Tibial nerve (tissue), 4 donors: ENCODE measurements at regions not wholly inside any gene's neighbourhood (a gene's known extent, or its start where the extent isn't known, plus 50 kb on each side); places are given as distances from the start of the nearest gene placed in this dataset.

ENCODE experiments used
- DNase-seq, 2 donors: peaks; one replicate each; pipeline ENCODE4 v3.0.0-alpha.2; 2019; ENCODE audit warnings: low spot score in 2 of 2
- H3K27ac ChIP-seq, 4 donors: fragments of 200-600 bp; sonication (generic) in 3 of 4; one replicate each; pipeline ENCODE4 v1.5.1; 2017 to 2019; ENCODE audit warnings: mild to moderate bottlenecking in 1 of 4
- H3K27me3 ChIP-seq, 2 donors: fragments of 200-600 bp; sonication (generic) in 1 of 2; one replicate each; pipeline versions ENCODE4 v1.5.1 to v1.6.0; 2017 to 2019
- H3K36me3 ChIP-seq, 3 donors: fragments of 200-600 bp; sonication (generic); one replicate each; pipeline ENCODE4 v1.5.1; 2018 to 2019
- H3K4me1 ChIP-seq, 4 donors: fragments of 200-600 bp; sonication (generic) in 3 of 4; one replicate each; pipeline ENCODE4 v1.5.1; 2017 to 2019
- H3K4me3 ChIP-seq, 4 donors: fragments of 200-600 bp; sonication (generic) in 3 of 4; one replicate each; pipeline ENCODE4 v1.5.1; 2017 to 2019; ENCODE audit warnings: mild to moderate bottlenecking in 1 of 4, moderate library complexity in 1 of 4
- H3K9me3 ChIP-seq, 4 donors: fragments of 200-600 bp; sonication (generic) in 3 of 4; one replicate each; pipeline ENCODE4 v1.5.1; 2017 to 2019
- EP300 ChIP-seq, 2 donors: sonication (generic); formaldehyde crosslinking; IDR thresholded peaks; one replicate each; pipeline ENCODE4 v1.6.1; 2017; ENCODE audit warnings: antibody characterized with exemption in 2 of 2, mild to moderate bottlenecking in 1 of 2
- POLR2A ChIP-seq, 2 donors: fragments of 450-650 bp; IDR thresholded peaks; one replicate each; pipeline ENCODE4 v1.6.1; 2017; ENCODE audit warnings: antibody characterized with exemption in 2 of 2, mild to moderate bottlenecking in 2 of 2, moderate library complexity in 2 of 2
- WGBS, 2 donors: methylation state at CpG; one replicate each; pipeline ENCODE4 v1.1.5; 2018; 5-methylcytosine and 5-hydroxymethylcytosine counted together
- TF ChIP-seq, protein P1 (sequence below), 5 experiments: fragments of 200-600 bp in 3 of 5; fragments of 450-650 bp in 2 of 5; sonication (generic) in 3 of 5; IDR thresholded peaks; one replicate each; pipeline ENCODE4 v1.5.1; 2016 to 2019; ENCODE audit warnings: antibody characterized with exemption in 5 of 5, mild to moderate bottlenecking in 3 of 5, moderate library complexity in 2 of 5

- H3K27me3 ChIP-seq = no peaks in the 10 kb centered on the region
- peaks cover 0 to 4% (median 0%) of the 10 kb centered on the region in 4 donors for H3K9me3 ChIP-seq
- H3K4me1 ChIP-seq = no peaks in the 10 kb centered on the region
- no peak overlapping the region for H3K4me3 ChIP-seq
- no peak for TF ChIP-seq POLR2A (IDR thresholded peaks at IDR 0.05)
- no peaks in the 10 kb centered on the region for H3K36me3 ChIP-seq
- WGBS, 2 donors = 87 to 88% methylated on average over 16 of the region's 16 CpGs
- no peak for DNase-seq
- no peak overlapping the region for H3K27ac ChIP-seq
These were observed 630.2 kb downstream of the GALR1 start for GRCh38 chr18:77879829-77880228.

DNA sequence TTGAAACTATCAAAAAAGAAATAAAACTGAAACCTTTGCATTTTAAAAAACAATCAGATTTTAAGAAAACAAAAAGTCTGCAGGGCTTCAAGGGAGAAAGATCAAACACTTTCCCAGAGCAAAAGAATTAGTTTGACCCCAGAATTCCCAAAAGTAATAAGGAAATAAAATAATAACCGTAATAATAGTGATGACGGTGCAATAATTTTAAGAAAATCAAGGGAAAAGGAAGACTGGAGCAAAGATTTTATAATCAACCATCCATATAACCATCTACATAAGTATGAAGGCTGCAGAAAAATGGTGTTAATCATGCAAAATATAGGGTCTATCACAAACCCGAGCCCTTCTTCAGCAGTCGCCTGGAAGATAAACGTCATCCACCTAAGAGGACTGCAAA lies 634.8 kb downstream of the GALR1 start:
- no peak for DNase-seq
- H3K27ac ChIP-seq = no peak overlapping the region
- TF ChIP-seq POLR2A (IDR thresholded peaks at IDR 0.05) = no peak
- TF ChIP-seq EP300 (IDR thresholded peaks at IDR 0.05) = no peak
- TF ChIP-seq, protein P1, sequence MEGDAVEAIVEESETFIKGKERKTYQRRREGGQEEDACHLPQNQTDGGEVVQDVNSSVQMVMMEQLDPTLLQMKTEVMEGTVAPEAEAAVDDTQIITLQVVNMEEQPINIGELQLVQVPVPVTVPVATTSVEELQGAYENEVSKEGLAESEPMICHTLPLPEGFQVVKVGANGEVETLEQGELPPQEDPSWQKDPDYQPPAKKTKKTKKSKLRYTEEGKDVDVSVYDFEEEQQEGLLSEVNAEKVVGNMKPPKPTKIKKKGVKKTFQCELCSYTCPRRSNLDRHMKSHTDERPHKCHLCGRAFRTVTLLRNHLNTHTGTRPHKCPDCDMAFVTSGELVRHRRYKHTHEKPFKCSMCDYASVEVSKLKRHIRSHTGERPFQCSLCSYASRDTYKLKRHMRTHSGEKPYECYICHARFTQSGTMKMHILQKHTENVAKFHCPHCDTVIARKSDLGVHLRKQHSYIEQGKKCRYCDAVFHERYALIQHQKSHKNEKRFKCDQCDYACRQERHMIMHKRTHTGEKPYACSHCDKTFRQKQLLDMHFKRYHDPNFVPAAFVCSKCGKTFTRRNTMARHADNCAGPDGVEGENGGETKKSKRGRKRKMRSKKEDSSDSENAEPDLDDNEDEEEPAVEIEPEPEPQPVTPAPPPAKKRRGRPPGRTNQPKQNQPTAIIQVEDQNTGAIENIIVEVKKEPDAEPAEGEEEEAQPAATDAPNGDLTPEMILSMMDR (IDR thresholded peaks at IDR 0.05) = no peak
- H3K27me3 ChIP-seq = no peaks in the 10 kb centered on the region
- 77 to 85% methylated on average over 5 of the region's 5 CpGs for WGBS, 2 donors
- no peak overlapping the region for H3K4me3 ChIP-seq
- H3K9me3 ChIP-seq = peaks cover 0 to 4% (median 0%) of the 10 kb centered on the region in 4 donors
- no peaks in the 10 kb centered on the region for H3K4me1 ChIP-seq
- H3K36me3 ChIP-seq = no peaks in the 10 kb centered on the region

- Histone ChIP-seq H3K4me1 (no peaks in the 10 kb centered on the region), H3K4me3 (no peak overlapping the region), H3K36me3 (no peaks in the 10 kb centered on the region), H3K9me3 (no peaks in the 10 kb centered on the region), H3K27ac (no peak overlapping the region), H3K27me3 (no peaks in the 10 kb centered on the region)
- TF ChIP-seq POLR2A (IDR thresholded peaks at IDR 0.05) = no peak
- TF ChIP-seq, protein P1 (IDR thresholded peaks at IDR 0.05) = no peak
- TF ChIP-seq EP300 (IDR thresholded peaks at IDR 0.05) = no peak
- no peak for DNase-seq
- 83 to 88% methylated on average over 6 of the region's 6 CpGs for WGBS, 2 donors
These were observed 644.4 kb downstream of the GALR1 start for GRCh38 chr18:77894060-77894459.

GRCh38 chr18:77895250-77895649 lies 645.6 kb downstream of the GALR1 start:
- no peak for DNase-seq
- 73 to 75% methylated on average over 6 of the region's 6 CpGs for WGBS, 2 donors

GRCh38 chr18:77896586-77897252 lies 647.1 kb downstream of the GALR1 start:
- Histone ChIP-seq H3K36me3 (no peaks in the 10 kb centered on the region), H3K27me3 (no peaks in the 10 kb centered on the region), H3K4me1 (peaks cover 0 to 9% (median 3%) of the 10 kb centered on the region in 4 donors), H3K9me3 (no peaks in the 10 kb centered on the region), H3K4me3 (no peak overlapping the region), H3K27ac (no peak overlapping the region)
- DNase-seq = no peak
- 55 to 68% methylated on average over 12 of the region's 12 CpGs for WGBS, 2 donors
- TF ChIP-seq, protein P1 (IDR thresholded peaks at IDR 0.05) = no peak
- no peak for TF ChIP-seq EP300 (IDR thresholded peaks at IDR 0.05)
- TF ChIP-seq POLR2A (IDR thresholded peaks at IDR 0.05) = no peak

More at GRCh38 chr18:77895250-77895649, 645.6 kb downstream of the GALR1 start:
- Histone ChIP-seq H3K4me1 (peaks cover 0 to 6% (median 3%) of the 10 kb centered on the region in 4 donors), H3K27ac (no peak overlapping the region), H3K36me3 (no peaks in the 10 kb centered on the region), H3K4me3 (no peak overlapping the region), H3K9me3 (no peaks in the 10 kb centered on the region), H3K27me3 (no peaks in the 10 kb centered on the region)
- TF ChIP-seq POLR2A (IDR thresholded peaks at IDR 0.05) (no peak), EP300 (IDR thresholded peaks at IDR 0.05) (no peak)
- TF ChIP-seq, protein P1 (IDR thresholded peaks at IDR 0.05) = no peak
